ENCODE measurements at regions not wholly inside any gene's neighbourhood (a gene's known extent, or its start where the extent isn't known, plus 50 kb on each side); places are given as distances from the start of the nearest gene placed in this dataset.
"Not testable (repeated sequence)": the region's sequence is repeated elsewhere in the genome, so short reads cannot be mapped to it uniquely, and the experiment has no call there.

- FAIRE-seq (no peak), DNase-seq (ENCODE audit: insufficient read length, low spot score) (no peak)
These were observed 50.5 kb upstream of the CD99 start for GRCh38 chrX:2640436-2641150.

DNA sequence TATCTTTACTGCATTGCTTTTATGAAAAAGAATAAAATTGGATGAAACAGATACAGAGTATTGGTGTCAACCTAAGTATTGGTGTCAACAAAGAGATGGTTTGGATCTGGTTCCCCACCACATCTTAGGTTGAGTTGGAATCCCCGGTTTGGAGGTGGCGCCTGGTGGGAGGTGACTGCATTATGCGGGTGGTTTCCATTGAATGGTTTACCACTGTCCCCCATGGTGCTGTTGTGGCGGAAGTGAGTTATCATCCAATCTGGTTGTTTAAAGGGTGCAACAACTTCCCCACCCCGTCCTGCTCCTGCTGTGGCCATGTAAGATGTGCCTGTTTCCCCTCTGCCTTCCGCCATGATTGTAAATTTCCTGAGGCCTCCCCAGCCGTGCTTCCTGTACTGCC, 52.8 kb upstream of the CD99 start:
- DNase-seq (ENCODE audit: insufficient read length, low spot score), result no peak
- FAIRE-seq, result no peak

GRCh38 chrX:2635342-2635741, 55.8 kb upstream of the CD99 start:
- DNase-seq (ENCODE audit: insufficient read length, low spot score) (no peak), FAIRE-seq (no peak)

GRCh38 chrX:2632533-2633504, 58.3 kb upstream of the CD99 start:
- DNase-seq (ENCODE audit: insufficient read length, low spot score) (no peak), FAIRE-seq (no peak)

DNA sequence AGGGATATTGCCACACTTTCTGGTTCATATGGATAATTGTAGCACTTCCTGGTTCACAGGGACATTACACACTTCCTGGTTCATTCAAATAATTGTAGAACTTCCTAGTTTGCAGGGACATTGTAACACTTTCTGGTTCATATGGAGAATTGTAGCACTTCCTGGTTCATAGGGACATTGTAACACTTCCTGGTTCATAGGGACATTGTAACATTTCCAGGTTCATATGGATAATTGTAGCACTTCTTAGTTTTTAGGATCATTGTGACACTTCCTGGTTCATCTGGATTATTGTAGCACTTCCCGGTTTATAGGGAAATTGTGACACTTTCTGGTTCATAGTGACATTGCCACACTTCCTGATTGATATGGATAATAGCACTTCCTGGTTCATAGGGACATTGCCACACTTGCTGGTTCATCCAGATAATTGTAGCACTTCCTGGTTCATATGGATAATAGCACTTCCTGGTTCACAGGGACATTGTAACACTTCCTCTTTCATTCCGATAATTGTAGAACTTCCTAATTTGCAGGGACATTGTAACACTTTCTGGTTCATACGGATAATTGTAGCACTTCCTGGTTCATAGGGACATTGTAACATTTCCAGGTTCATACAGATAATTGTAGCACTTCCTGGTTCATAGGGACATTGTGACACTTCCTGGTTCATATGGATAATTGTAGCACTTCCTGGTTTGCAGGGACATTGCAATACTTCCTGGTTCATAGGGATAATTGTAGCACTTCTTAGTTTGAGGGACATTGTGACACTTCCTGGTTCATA, 59.2 kb upstream of the CD99 start:
- FAIRE-seq (no peak), DNase-seq (ENCODE audit: insufficient read length, low spot score) (no peak)

DNA sequence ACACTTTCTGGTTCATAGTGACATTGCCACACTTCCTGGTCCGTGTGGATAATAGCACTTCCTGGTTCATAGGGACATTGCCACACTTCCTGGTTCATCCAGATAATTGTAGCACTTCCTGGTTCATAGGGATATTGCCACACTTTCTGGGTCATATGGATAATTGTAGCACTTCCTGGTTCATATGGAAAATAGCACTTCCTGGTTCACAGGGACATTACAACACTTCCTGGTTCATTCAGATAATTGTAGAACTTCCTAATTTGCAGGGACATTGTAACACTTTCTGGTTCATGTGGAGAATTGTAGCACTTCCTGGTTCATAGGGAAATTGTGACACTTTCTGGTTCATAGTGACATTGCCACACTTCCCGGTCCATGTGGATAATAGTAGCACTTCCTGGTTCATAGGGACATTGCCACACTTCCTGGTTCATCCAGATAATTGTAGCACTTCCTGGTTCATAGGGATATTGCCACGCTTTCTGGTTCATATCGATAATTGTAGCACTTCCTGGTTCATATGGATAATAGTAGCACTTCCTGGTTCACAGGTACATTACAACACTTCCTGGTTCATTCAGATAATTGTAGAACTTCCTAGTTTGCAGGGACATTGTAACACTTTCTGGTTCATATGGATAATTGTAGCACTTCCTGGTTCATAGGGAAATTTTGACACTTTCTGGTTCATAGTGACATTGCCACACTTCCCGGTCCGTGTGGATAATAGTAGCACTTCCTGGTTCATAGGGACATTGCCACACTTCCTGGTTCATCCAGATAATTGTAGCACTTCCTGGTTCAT, 60.0 kb upstream of the CD99 start:
- DNase-seq (ENCODE audit: insufficient read length, low spot score); FAIRE-seq: not testable (repeated sequence)

DNA sequence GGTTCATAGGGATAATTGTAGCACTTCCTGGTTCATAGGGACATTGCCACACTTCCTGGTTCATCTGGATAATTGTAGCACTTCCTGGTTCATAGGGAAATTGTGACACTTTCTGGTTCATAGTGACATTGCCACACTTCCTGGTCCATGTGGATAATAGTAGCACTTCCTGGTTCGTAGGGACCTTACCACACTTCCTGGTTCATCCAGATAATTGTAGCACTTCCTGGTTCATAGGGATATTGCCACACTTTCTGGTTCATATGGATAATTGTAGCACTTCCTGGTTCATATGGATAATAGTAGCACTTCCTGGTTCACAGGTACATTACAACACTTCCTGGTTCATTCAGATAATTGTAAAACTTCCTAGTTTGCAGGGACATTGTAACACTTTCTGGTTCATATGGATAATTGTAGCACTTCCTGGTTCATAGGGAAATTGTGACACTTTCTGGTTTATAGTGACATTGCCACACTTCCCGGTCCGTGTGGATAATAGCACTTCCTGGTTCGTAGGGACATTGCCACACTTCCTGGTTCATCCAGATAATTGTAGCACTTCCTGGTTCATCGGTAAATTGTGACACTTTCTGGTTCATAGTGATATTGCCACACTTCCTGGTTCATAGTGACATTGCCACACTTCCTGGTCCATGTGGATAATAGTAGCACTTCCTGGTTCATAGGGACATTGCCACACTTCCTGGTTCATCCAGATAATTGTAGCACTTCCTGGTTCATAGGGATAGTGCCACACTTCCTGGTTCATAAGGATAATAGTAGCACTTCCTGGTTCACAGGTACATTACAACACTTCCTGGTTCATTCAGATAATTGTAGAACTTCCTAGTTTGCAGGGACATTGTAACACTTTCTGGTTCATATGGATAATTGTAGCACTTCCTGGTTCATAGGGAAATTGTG, 60.8 kb upstream of the CD99 start:
- not testable (repeated sequence) for DNase-seq (ENCODE audit: insufficient read length, low spot score); FAIRE-seq

DNA sequence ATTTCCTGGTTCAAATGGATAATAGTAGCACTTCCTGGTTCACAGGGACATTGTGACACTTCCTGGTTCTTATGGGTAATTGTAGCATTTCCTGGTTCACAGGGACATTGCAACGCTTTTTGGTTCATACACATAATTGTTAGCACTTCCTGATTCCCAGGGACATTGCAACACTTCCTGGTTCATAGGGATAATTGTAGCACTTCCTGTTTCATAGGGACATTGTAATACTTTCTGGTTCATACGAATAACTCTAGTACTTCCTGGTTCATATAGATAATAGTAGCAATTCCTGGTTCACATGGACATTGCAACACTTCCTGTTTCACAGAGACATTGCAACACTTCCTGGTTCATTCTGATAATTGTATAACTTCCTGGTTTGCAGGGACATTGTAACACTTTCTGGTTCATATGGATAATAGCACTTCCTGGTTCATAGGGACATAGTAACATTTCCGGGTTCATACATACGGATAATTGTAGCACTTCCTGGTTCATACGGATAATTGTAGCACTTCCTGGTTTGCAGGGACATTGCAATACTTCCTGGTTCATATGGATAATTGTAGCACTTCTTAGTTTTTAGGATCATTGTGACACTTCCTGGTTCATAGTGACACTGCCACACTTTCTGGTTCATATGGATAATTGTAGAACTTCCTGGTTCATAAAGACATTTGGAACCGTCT, 61.6 kb upstream of the CD99 start:
- no peak for DNase-seq (ENCODE audit: insufficient read length, low spot score)
- FAIRE-seq, result no peak

- FAIRE-seq (no peak), DNase-seq (ENCODE audit: insufficient read length, low spot score) (no peak)
These were observed 62.3 kb upstream of the CD99 start for GRCh38 chrX:2628751-2629315.

DNA sequence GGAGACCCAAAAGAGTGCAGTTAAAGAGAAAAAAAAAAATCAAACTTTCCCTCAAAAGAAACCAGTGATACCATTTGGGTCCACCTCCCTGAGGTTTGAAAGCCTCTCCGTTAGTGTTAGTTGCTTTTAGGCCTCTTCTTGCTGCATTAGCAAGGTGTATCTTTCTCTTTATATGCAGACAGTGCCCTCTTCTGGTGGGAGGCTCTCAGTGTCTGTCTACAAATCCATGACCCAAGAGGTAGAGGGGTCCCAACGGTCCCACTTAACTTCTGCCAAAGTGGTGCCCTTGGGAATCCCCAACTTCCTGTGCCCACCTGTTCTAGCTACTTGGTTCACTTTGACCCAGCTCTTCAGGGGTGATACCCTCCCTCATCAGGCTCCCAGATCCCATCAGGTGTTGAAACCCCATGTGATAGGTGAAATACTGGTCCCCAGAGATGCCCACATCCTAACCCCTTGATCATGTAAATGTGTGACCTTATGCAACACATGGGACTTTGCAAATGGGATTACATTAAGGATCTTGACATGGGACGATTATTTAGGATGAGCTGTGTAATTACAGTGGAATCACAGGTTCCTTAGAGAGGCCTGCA, 63.7 kb upstream of the CD99 start:
- no peak for FAIRE-seq
- DNase-seq (ENCODE audit: insufficient read length, low spot score), result peak; percentile 38

DNA sequence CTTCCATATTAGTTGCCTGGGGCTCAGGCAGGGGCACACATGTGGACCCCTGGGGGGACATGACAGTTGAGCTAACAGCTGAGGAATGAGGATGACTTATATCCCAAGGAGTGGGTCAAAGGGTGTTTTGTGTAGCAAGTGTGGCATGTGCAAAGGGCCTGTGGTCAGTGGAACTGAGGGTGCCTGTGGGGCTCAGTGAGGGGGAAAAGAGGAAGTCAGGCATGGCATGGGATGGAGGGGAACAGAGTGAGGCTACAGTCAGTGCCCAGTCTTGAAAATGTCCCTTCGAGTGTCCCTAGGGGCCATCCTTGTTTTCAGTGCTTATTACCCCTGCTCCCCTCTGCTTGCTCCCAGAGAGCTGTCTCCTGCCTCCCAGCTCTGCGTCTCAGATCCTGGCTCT, 64.3 kb upstream of the CD99 start:
- no peak for FAIRE-seq

DNA sequence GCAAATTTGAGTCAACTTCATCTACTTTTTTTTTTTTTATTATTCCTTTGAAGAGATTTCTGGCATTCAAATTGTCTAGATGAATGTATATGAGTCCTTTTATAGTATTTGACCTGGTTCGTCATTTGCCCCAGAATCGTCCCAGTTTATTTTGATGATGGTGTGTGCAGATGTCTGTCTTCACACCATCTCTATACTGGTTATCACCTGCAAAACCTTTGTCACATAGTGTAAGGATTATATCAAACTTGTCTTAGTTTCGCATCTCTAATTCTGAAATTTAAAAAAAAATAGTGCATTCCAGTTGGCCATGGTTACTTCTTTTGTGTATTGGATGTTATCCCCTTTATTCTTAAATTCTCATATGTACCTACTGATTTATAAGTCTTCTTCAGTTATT, 70.5 kb upstream of the CD99 start:
- DNase-seq (ENCODE audit: insufficient read length, low spot score), result no peak
- FAIRE-seq, result no peak

More for the DNA sequence above, 64.3 kb upstream of the CD99 start:
- no peak for DNase-seq (ENCODE audit: insufficient read length, low spot score)

DNA sequence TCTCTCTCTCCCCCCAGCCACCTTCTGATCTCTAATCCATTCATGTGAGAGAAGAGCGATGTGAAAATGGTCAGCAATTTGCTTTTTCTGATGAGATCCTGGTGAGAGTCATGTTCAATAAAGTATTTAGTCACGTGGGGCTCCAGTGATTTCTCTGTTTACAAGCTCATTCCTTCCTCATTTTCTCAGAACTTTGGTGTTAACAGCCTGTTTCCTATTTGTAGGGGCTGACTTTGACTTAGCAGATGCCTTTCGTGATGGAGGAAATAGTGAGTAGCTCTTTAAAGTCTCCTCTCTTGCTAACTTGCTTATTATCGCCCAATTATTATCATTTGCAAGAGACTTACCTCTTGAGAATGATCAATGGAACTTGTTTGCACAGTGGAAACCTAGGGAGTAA, 72.6 kb upstream of the CD99 start:
- FAIRE-seq, result no peak
- DNase-seq (ENCODE audit: insufficient read length, low spot score), result no peak

- FAIRE-seq, result no peak
- DNase-seq (ENCODE audit: insufficient read length, low spot score), result peak; percentile 51
These were observed 76.2 kb upstream of the CD99 start for GRCh38 chrX:2614911-2615310.

- FAIRE-seq (no peak), DNase-seq (ENCODE audit: insufficient read length, low spot score) (no peak)
These were observed 80.6 kb upstream of the CD99 start for GRCh38 chrX:2610246-2611170.

- DNase-seq (ENCODE audit: insufficient read length, low spot score) (no peak), FAIRE-seq (no peak)
These were observed 81.5 kb upstream of the CD99 start for GRCh38 chrX:2609431-2610238.

All from HTR-8/SVneo (cell line).